ENCODE measurements at regions not wholly inside any gene's neighbourhood (a gene's known extent, or its start where the extent isn't known, plus 50 kb on each side); places are given as distances from the start of the nearest gene placed in this dataset.

DNA sequence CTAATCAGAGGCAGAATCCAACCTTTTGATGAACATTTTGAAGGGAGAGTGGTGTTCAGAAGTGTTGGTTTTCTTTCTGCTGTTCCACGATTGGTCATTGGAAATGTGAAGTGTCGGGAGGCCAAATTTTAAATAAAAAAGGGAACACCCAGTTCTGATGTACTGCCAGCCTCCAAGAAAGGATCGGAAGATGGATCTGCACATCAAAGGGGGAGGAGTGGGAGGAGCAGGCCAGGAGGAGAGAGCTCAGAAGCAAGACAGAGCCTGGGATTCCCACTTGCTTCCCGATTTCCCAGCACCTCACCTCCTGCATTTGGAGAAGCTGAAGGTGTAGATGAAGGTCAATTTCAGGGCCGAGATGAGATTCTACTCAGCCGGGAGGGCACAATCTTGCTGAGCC is 55.9 kb upstream of the NAA20 start:
- no peak overlapping the region for H3K4me3 ChIP-seq (ENCODE audit: low read depth, low read length)
- TF ChIP-seq, protein P1, sequence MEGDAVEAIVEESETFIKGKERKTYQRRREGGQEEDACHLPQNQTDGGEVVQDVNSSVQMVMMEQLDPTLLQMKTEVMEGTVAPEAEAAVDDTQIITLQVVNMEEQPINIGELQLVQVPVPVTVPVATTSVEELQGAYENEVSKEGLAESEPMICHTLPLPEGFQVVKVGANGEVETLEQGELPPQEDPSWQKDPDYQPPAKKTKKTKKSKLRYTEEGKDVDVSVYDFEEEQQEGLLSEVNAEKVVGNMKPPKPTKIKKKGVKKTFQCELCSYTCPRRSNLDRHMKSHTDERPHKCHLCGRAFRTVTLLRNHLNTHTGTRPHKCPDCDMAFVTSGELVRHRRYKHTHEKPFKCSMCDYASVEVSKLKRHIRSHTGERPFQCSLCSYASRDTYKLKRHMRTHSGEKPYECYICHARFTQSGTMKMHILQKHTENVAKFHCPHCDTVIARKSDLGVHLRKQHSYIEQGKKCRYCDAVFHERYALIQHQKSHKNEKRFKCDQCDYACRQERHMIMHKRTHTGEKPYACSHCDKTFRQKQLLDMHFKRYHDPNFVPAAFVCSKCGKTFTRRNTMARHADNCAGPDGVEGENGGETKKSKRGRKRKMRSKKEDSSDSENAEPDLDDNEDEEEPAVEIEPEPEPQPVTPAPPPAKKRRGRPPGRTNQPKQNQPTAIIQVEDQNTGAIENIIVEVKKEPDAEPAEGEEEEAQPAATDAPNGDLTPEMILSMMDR (IDR thresholded peaks at IDR 0.05; ENCODE audit: low read depth, low read length): no peak
- TF ChIP-seq, protein P2, sequence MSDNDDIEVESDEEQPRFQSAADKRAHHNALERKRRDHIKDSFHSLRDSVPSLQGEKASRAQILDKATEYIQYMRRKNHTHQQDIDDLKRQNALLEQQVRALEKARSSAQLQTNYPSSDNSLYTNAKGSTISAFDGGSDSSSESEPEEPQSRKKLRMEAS (IDR thresholded peaks at IDR 0.05; ENCODE audit: low read depth, low read length): no peak
- no peak for DNase-seq (ENCODE audit: low read depth)

GRCh38 chr20:19962958-19963357 is 54.2 kb upstream of the NAA20 start:
- DNase-seq (ENCODE audit: low read depth): no peak
- TF ChIP-seq MYC (IDR thresholded peaks at IDR 0.05; ENCODE audit: low read depth, low read length) (no peak), POLR2A (IDR thresholded peaks at IDR 0.05; ENCODE audit: extremely low read depth, insufficient read length) (no peak)
- TF ChIP-seq, protein P2 (IDR thresholded peaks at IDR 0.05; ENCODE audit: low read depth, low read length): no peak
- TF ChIP-seq, protein P1 (IDR thresholded peaks at IDR 0.05; ENCODE audit: low read depth, low read length): no peak

GRCh38 chr20:19964289-19965265 is 52.6 kb upstream of the NAA20 start:
- no peak overlapping the region for H3K4me3 ChIP-seq (ENCODE audit: low read depth, low read length)
- DNase-seq (ENCODE audit: low read depth): peak; percentile 61
- TF ChIP-seq POLR2A (IDR thresholded peaks at IDR 0.05; ENCODE audit: extremely low read depth, insufficient read length) (no peak), MYC (IDR thresholded peaks at IDR 0.05; ENCODE audit: low read depth, low read length) (peak; percentile 83)
- TF ChIP-seq, protein P1 (IDR thresholded peaks at IDR 0.05; ENCODE audit: low read depth, low read length): no peak
- TF ChIP-seq, protein P2 (IDR thresholded peaks at IDR 0.05; ENCODE audit: low read depth, low read length): peak; percentile 91

More at GRCh38 chr20:19962958-19963357, 54.2 kb upstream of the NAA20 start:
- H3K4me3 ChIP-seq (ENCODE audit: low read depth, low read length): no peak overlapping the region

- TF ChIP-seq, protein P2 (IDR thresholded peaks at IDR 0.05; ENCODE audit: low read depth, low read length): no peak
- TF ChIP-seq MYC (IDR thresholded peaks at IDR 0.05; ENCODE audit: low read depth, low read length) (no peak), POLR2A (IDR thresholded peaks at IDR 0.05; ENCODE audit: extremely low read depth, insufficient read length) (no peak)
- TF ChIP-seq, protein P1 (IDR thresholded peaks at IDR 0.05; ENCODE audit: low read depth, low read length): no peak
- no peak overlapping the region for H3K4me3 ChIP-seq (ENCODE audit: low read depth, low read length)
- DNase-seq (ENCODE audit: low read depth): no peak
Observed at GRCh38 chr20:19966840-19967239, 50.3 kb upstream of the NAA20 start.
